Right lobe of liver (tissue), 6 donors: ENCODE measurements at regions not wholly inside any gene's neighbourhood (a gene's known extent, or its start where the extent isn't known, plus 50 kb on each side); places are given as distances from the start of the nearest gene placed in this dataset.

Source experiments
- ATAC-seq, 4 donors: fragments of 200-7000 bp; cut with Tn5 transposase; one replicate each; pipeline ENCODE4 v1.9.1; 2020; ENCODE audit warnings: mild to moderate bottlenecking in 4 of 4, moderate library complexity in 4 of 4
- DNase-seq, 3 donors: peaks; one replicate each; pipeline ENCODE4 v3.0.0-alpha.2; 2020
- H3K27ac ChIP-seq, 3 donors: fragments of 200-600 bp; one replicate each; pipeline ENCODE4 v1.8.0; 2022
- H3K27me3 ChIP-seq, 2 donors: fragments of 200-600 bp; one replicate each; pipeline ENCODE4 v1.8.0; 2022
- H3K36me3 ChIP-seq, 4 donors: fragments of 200-600 bp; sonication (generic) in 1 of 4; one replicate each; pipeline versions ENCODE4 v1.5.1 to v1.8.0; 2017 to 2022; ENCODE audit warnings: control low read depth in 1 of 4
- H3K4me1 ChIP-seq, 4 donors: fragments of 200-600 bp; sonication (generic) in 1 of 4; one replicate each; pipeline versions ENCODE4 v1.5.1 to v1.8.0; 2017 to 2022; ENCODE audit warnings: control low read depth in 1 of 4
- H3K4me3 ChIP-seq, 3 donors: fragments of 200-600 bp; one replicate each; pipeline ENCODE4 v1.8.0; 2022
- H3K9me3 ChIP-seq, 4 donors: fragments of 200-600 bp; sonication (generic) in 1 of 4; one replicate each; pipeline versions ENCODE4 v1.5.1 to v1.8.0; 2017 to 2022; ENCODE audit warnings: control low read depth in 1 of 4
- CTCF ChIP-seq, 4 donors: fragments of 200-600 bp in 3 of 4; fragments of 450-650 bp in 1 of 4; IDR thresholded peaks; one replicate each; pipeline versions ENCODE4 v1.5.1 to v1.8.0; 2016 to 2022; ENCODE audit warnings: antibody characterized with exemption in 4 of 4, mild to moderate bottlenecking in 2 of 4
- POLR2A ChIP-seq: fragments of 450-650 bp; IDR thresholded peaks from one replicate; pipeline ENCODE4 v1.6.1; 2017; ENCODE audit warnings: antibody characterized with exemption, mild to moderate bottlenecking
- WGBS: methylation state at CpG from one replicate; pipeline ENCODE4 v1.1.6; 2018; ENCODE audit warnings: low coverage, low lambda C conversion rate; ENCODE audit not compliant: insufficient coverage; ENCODE audit errors: missing lambda C conversion rate; 5-methylcytosine and 5-hydroxymethylcytosine counted together
- intact Hi-C, 2 donors: fragments of 100-400 bp; cut with DNase I; formaldehyde crosslinking; loops; one replicate each; pipeline versions ENCODE4 v1.11.2 to v1.14.1; 2022
- donor health status: DM: no; HTN: yes; CAD: no.
- donor health status: DM: no; HTN: no; CAD: no.
- donor health status: DM: no; HTN: no; CAD: no.
- donor health status: DM: no; HTN: yes; CAD: no.
- donor health status: DM: no; HTN: yes; CAD: no.

DNA sequence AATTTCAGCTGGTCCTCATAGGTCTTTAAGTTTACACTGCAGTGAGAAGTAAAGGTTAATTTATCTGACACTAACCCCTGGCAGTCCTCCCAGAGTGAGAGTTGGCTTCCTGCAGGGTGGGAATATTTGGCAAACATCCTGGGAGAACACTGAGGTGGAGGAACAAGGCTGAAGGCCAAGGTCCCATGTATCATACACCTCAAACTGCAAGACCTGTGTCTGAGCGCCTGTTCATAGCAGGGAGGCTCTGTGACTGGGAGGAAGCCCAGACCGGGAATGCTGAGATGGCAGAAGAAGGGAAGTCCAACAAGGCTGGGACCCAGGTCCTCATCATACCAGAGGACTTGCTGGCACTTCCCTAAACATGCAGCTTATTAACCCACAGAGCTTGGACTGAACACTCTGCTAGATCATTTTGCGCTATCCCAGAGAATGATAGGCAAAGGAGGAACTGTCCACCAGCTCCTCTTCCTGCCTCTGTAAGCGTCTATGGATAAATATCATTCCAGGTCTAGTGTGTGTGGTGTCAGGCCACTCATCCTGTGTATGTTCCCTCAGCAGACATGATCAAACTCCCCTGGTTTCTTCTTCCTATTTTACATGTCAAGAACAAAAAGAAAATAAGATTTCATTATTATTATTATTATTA, 199.6 kb upstream of the CNOT2 start:
- Histone ChIP-seq H3K27ac (no peak overlapping the region), H3K36me3 (no peaks in the 10 kb centered on the region), H3K27me3 (no peaks in the 10 kb centered on the region), H3K4me1 (peaks cover 0 to 15% (median 0%) of the 10 kb centered on the region in 4 donors), H3K9me3 (no peaks in the 10 kb centered on the region), H3K4me3 (no peak overlapping the region)
- intact Hi-C loops = no loop called here
- WGBS = 43% methylated on average over 1 of the region's 4 CpGs
- TF ChIP-seq CTCF (IDR thresholded peaks at IDR 0.05) = no peak
- no peak for TF ChIP-seq POLR2A
- DNase-seq (peak in 2 of 3 donors; percentile 18 to 46), ATAC-seq (peak; percentile 30 to 76 (median 67))

GRCh38 chr12:70044167-70044566, 199.1 kb upstream of the CNOT2 start:
- Histone ChIP-seq H3K27me3 (no peaks in the 10 kb centered on the region), H3K9me3 (no peaks in the 10 kb centered on the region), H3K4me3 (no peak overlapping the region), H3K36me3 (no peaks in the 10 kb centered on the region), H3K27ac (no peak overlapping the region), H3K4me1 (peaks cover 0 to 15% (median 0%) of the 10 kb centered on the region in 4 donors)
- intact Hi-C loops = no loop called here
- DNase-seq (no peak), ATAC-seq (no peak)
- TF ChIP-seq CTCF (IDR thresholded peaks at IDR 0.05) (no peak), POLR2A (no peak)
- 70% methylated on average over 2 of the region's 2 CpGs for WGBS

GRCh38 chr12:70045036-70045435, 198.2 kb upstream of the CNOT2 start:
- intact Hi-C loops = no loop called here
- no peaks in the 10 kb centered on the region for H3K36me3 ChIP-seq
- H3K27me3 ChIP-seq = no peaks in the 10 kb centered on the region
- ATAC-seq (peak in 3 of 4 donors; percentile 56 to 76 (median 65)), DNase-seq (peak in 1 of 3 donors; percentile 62)
- no peak overlapping the region for H3K4me3 ChIP-seq
- 26% methylated on average over 3 of the region's 3 CpGs for WGBS
- H3K9me3 ChIP-seq = no peaks in the 10 kb centered on the region
- H3K27ac ChIP-seq = no peak overlapping the region
- peaks cover 0 to 15% (median 0%) of the 10 kb centered on the region in 4 donors for H3K4me1 ChIP-seq
- no peak for TF ChIP-seq CTCF (IDR thresholded peaks at IDR 0.05)
- no peak for TF ChIP-seq POLR2A

DNA sequence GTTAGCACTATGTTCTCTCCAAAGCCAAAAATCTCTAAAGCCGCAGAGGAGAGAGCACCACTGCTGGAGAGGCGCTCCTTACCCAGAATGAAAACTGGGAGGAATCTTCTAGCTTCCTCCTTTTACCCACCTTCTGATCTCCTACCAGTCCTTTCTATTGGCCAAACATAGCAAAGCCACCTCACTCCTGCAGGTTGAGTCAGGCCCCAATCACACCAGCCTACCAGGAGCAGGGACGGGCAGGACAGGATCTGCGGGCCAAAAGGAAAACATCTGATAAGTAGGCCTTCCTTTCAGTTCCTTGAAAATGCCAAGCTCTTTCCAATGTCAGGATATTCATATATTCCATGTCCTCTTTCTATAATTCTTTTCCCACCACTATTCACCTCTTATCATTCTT, 197.7 kb upstream of the CNOT2 start:
- H3K4me3 ChIP-seq = no peak overlapping the region
- TF ChIP-seq CTCF (IDR thresholded peaks at IDR 0.05) (no peak), POLR2A (no peak)
- H3K4me1 ChIP-seq = peaks cover 0 to 15% (median 0%) of the 10 kb centered on the region in 4 donors
- 70% methylated on average over 4 of the region's 4 CpGs for WGBS
- intact Hi-C loops = no loop called here
- H3K9me3 ChIP-seq = no peaks in the 10 kb centered on the region
- no peaks in the 10 kb centered on the region for H3K27me3 ChIP-seq
- H3K36me3 ChIP-seq = no peaks in the 10 kb centered on the region
- DNase-seq = no peak
- ATAC-seq = peak in 1 of 4 donors; percentile 17
- H3K27ac ChIP-seq = no peak overlapping the region
